GM23338 (cell line): ENCODE measurements at regions not wholly inside any gene's neighbourhood (a gene's known extent, or its start where the extent isn't known, plus 50 kb on each side); places are given as distances from the start of the nearest gene placed in this dataset.

Experiments used
- CREB1 ChIP-seq: fragments of 250-450 bp; sonication (Bioruptor Pico); IDR thresholded peaks from 2 replicates; pipeline ENCODE4 v1.5.0; 2020; ENCODE audit warnings: low read depth, mild to moderate bottlenecking, moderate library complexity
- CTCF ChIP-seq, 2 experiments: fragments of 200-600 bp in 1 of 2; sonication (generic) in 1 of 2; conservative IDR thresholded peaks; 2 replicates each; pipeline versions ENCODE4 v1.5.1 to v1.6.1; 2016 to 2017; ENCODE audit warnings: antibody characterized with exemption in 2 of 2, low read depth in 2 of 2, mild to moderate bottlenecking in 2 of 2, moderate library complexity in 1 of 2
- EZH2 ChIP-seq: fragments of 200-600 bp; sonication (generic); IDR thresholded peaks from one replicate; pipeline ENCODE4 v1.8.0; 2017; ENCODE audit warnings: antibody characterized with exemption, mild to moderate bottlenecking, low read depth; ENCODE audit not compliant: unreplicated experiment
- POLR2AphosphoS5 ChIP-seq: IDR thresholded peaks from 2 replicates; pipeline ENCODE4 v1.6.1; 2016; ENCODE audit warnings: antibody characterized with exemption, low read depth
- REST ChIP-seq: IDR thresholded peaks from one replicate; pipeline ENCODE4 v1.6.1; 2018; ENCODE audit warnings: antibody characterized with exemption; ENCODE audit not compliant: unreplicated experiment

DNA sequence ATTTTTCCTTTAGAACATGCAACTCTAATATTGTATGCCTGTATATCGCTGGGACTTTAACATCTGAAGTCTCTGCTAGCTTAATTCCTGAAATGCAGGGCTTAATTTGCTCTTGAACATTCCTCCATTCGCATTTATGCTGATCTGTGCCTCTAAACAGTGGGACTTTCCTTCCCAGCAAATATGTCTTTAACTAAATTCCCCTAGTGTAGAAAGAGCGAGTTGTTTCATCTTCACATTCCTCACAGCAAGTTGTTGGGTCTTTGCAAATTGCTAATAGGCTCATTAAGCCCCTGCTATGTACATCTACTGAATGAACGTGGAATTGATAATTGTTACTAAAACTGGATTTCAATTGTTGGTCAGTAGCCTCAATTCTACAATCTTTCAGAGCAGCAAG lies 118.4 kb upstream of the OBI1 start:
- TF ChIP-seq CTCF (conservative IDR thresholded peaks at IDR 0.05; ENCODE audit: low read depth in 2 of 2): no peak
- no peak for TF ChIP-seq EZH2
- TF ChIP-seq POLR2AphosphoS5: no peak
- no peak for TF ChIP-seq CREB1 (CRISPR knock-in tag)
- no peak for TF ChIP-seq REST
